ENCODE measurements at regions not wholly inside any gene's neighbourhood (a gene's known extent, or its start where the extent isn't known, plus 50 kb on each side); places are given as distances from the start of the nearest gene placed in this dataset.
"Not testable (repeated sequence)": the region's sequence is repeated elsewhere in the genome, so short reads cannot be mapped to it uniquely, and the experiment has no call there.

GRCh38 chr1:194774535-194774934, 1588.1 kb upstream of the B3GALT2 start:
- Histone ChIP-seq H3K27ac (no peak overlapping the region), H3K36me3 (no peaks in the 10 kb centered on the region), H3K4me3 (no peak overlapping the region), H3K9me3 (no peaks in the 10 kb centered on the region), H3K27me3 (no peaks in the 10 kb centered on the region), H3K4me1 (no peaks in the 10 kb centered on the region)
- TF ChIP-seq, protein P1, sequence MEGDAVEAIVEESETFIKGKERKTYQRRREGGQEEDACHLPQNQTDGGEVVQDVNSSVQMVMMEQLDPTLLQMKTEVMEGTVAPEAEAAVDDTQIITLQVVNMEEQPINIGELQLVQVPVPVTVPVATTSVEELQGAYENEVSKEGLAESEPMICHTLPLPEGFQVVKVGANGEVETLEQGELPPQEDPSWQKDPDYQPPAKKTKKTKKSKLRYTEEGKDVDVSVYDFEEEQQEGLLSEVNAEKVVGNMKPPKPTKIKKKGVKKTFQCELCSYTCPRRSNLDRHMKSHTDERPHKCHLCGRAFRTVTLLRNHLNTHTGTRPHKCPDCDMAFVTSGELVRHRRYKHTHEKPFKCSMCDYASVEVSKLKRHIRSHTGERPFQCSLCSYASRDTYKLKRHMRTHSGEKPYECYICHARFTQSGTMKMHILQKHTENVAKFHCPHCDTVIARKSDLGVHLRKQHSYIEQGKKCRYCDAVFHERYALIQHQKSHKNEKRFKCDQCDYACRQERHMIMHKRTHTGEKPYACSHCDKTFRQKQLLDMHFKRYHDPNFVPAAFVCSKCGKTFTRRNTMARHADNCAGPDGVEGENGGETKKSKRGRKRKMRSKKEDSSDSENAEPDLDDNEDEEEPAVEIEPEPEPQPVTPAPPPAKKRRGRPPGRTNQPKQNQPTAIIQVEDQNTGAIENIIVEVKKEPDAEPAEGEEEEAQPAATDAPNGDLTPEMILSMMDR (IDR thresholded peaks at IDR 0.05) = no peak
- no peak for TF ChIP-seq EP300 (IDR thresholded peaks at IDR 0.05)
- 95 to 97% methylated on average over 2 of the region's 2 CpGs for WGBS, 2 donors
- DNase-seq (ENCODE audit: low spot score in 2 of 2) = no peak

GRCh38 chr1:194755241-194755994, 1569.0 kb upstream of the B3GALT2 start:
- WGBS, 2 donors = 46 to 54% methylated on average over 3 of the region's 3 CpGs

DNA sequence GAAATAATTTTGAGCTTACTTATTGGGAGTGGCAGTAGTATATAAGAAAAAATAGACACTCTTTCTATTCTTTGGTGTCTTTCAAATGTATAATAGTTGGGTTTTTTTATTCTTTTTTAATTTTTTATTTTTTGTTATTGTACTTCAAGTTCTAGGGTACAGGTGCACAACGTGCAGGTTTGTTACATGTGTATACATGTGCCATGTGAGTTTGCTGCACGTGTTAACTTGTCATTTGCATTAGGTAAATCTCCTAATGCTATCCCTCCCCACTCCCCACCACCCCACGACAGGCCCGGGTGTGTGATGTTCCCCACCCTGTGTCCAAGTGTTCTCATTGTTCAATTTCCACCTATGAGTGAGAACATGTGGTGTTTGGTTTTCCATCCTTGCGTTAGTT, 1552.4 kb upstream of the B3GALT2 start:
- not testable (repeated sequence) for H3K9me3 ChIP-seq; H3K27ac ChIP-seq; H3K36me3 ChIP-seq; H3K4me1 ChIP-seq; DNase-seq (ENCODE audit: low spot score in 2 of 2); H3K27me3 ChIP-seq; H3K4me3 ChIP-seq
- WGBS, 2 donors = 82 to 89% methylated on average over 5 of the region's 5 CpGs

More at GRCh38 chr1:194755241-194755994, 1569.0 kb upstream of the B3GALT2 start:
- no peaks in the 10 kb centered on the region for H3K4me1 ChIP-seq
- no peak for DNase-seq (ENCODE audit: low spot score in 2 of 2)
- no peaks in the 10 kb centered on the region for H3K36me3 ChIP-seq
- peaks cover 0 to 13% (median 0%) of the 10 kb centered on the region in 4 donors for H3K9me3 ChIP-seq
- TF ChIP-seq POLR2A (IDR thresholded peaks at IDR 0.05) (no peak), EP300 (IDR thresholded peaks at IDR 0.05) (no peak)
- TF ChIP-seq, protein P1 (IDR thresholded peaks at IDR 0.05) = no peak
- H3K27me3 ChIP-seq = no peaks in the 10 kb centered on the region
- no peak overlapping the region for H3K4me3 ChIP-seq
- no peak overlapping the region for H3K27ac ChIP-seq

DNA sequence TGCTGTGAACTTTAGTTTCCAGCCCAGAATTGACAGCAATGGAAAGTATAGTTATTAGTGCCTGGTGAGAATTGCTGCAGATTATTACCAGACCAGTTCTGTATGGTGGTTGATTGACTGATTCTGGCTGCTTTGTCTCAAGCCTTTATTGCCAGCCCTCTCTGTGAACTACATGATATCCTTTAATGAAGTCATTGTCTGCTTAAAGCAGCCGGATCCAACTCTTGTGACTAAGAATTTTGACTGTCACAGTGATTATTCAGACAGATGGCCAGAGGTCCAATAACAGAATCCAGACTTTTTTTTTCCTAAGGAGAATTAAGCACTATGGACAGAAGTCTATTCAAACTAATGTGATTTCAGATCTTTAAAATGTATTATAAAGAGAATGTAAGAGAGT, 1548.6 kb upstream of the B3GALT2 start:
- no peaks in the 10 kb centered on the region for H3K9me3 ChIP-seq
- no peaks in the 10 kb centered on the region for H3K4me1 ChIP-seq
- no peak overlapping the region for H3K4me3 ChIP-seq
- TF ChIP-seq POLR2A (IDR thresholded peaks at IDR 0.05) (no peak), EP300 (IDR thresholded peaks at IDR 0.05) (no peak)
- TF ChIP-seq, protein P1 (IDR thresholded peaks at IDR 0.05) = no peak
- DNase-seq (ENCODE audit: low spot score in 2 of 2) = no peak
- H3K27ac ChIP-seq = no peak overlapping the region
- no peaks in the 10 kb centered on the region for H3K27me3 ChIP-seq
- no peaks in the 10 kb centered on the region for H3K36me3 ChIP-seq
- 14 to 46% methylated on average over 1 of the region's 1 CpG for WGBS, 2 donors

DNA sequence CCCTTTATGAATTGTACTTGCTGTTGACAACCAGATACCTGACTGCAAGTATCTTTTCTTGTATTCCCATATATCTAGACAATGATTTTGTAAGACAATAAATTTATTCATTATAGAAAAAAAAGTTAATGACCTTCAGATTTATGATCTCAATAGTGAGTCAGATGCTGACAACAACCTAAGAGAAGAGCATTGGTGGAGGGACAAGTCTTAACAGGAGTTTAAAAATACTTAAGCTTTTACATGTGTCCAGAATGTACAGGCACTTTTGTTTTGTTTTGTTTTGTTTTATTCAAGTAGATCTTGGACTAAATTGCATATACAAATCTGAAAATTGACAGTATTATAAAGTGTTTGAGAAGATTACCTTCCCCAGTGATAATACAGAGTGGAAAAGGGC, 1544.6 kb upstream of the B3GALT2 start:
- Histone ChIP-seq H3K27ac (no peak overlapping the region), H3K9me3 (no peaks in the 10 kb centered on the region), H3K4me1 (no peaks in the 10 kb centered on the region), H3K4me3 (no peak overlapping the region), H3K27me3 (no peaks in the 10 kb centered on the region), H3K36me3 (no peaks in the 10 kb centered on the region)
- DNase-seq (ENCODE audit: low spot score in 2 of 2) = no peak
- no peak for TF ChIP-seq EP300 (IDR thresholded peaks at IDR 0.05)
- TF ChIP-seq, protein P1 (IDR thresholded peaks at IDR 0.05) = no peak

GRCh38 chr1:194730304-194730703, 1543.9 kb upstream of the B3GALT2 start:
- Histone ChIP-seq H3K9me3 (no peaks in the 10 kb centered on the region), H3K27ac (no peak overlapping the region), H3K36me3 (no peaks in the 10 kb centered on the region), H3K4me1 (no peaks in the 10 kb centered on the region), H3K27me3 (no peaks in the 10 kb centered on the region), H3K4me3 (no peak overlapping the region)
- WGBS, 2 donors = 65 to 74% methylated on average over 3 of the region's 3 CpGs
- no peak for DNase-seq (ENCODE audit: low spot score in 2 of 2)
- no peak for TF ChIP-seq POLR2A (IDR thresholded peaks at IDR 0.05)
- TF ChIP-seq, protein P1 (IDR thresholded peaks at IDR 0.05) = no peak
- no peak for TF ChIP-seq EP300 (IDR thresholded peaks at IDR 0.05)
